HG03460 (cell line): ENCODE measurements at regions not wholly inside any gene's neighbourhood (a gene's known extent, or its start where the extent isn't known, plus 50 kb on each side); places are given as distances from the start of the nearest gene placed in this dataset.
A peak's percentile ranks its signal among the peaks of the same experiment; 100 is the strongest.

Experiments
- ATAC-seq: cut with Tn5 transposase; IDR thresholded peaks from one replicate; pipeline ENCODE4 v1.9.1; 2021; ENCODE audit not compliant: unreplicated experiment

- no peak for ATAC-seq
These were observed 84.3 kb upstream of the PRDM11 start for GRCh38 chr11:45062115-45062514.

DNA sequence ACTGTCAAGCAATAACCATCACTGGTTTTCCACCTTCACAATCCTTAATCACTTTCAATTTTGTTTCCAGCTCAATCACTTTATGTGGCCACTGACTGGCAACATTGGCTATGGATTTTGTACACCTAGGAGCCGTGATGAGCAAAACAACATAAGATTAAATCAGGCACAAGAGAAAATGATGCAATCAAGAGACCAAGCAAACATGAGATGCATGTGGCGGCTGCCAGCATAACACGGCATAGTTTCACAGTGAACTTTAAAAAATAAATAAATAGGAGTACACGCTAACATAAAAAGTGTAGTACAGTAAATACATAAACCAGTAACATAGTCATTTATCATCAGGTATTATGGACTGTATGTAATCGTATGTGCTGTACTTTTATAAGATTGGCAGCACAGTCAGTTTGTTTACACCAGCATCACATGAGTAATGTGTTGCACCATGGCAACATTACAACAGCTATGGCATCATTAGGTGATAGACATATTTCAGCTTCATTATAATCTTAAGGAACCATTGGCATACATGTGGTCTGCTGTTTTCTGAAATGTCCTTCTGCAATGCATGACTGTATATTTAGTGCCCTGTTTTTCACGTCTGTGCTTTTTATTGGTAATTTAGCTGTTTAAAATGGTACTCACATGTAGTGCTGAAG, 83.3 kb upstream of the PRDM11 start:
- ATAC-seq = no peak

- ATAC-seq = no peak
These were observed 82.8 kb upstream of the PRDM11 start for GRCh38 chr11:45063669-45064068.

DNA sequence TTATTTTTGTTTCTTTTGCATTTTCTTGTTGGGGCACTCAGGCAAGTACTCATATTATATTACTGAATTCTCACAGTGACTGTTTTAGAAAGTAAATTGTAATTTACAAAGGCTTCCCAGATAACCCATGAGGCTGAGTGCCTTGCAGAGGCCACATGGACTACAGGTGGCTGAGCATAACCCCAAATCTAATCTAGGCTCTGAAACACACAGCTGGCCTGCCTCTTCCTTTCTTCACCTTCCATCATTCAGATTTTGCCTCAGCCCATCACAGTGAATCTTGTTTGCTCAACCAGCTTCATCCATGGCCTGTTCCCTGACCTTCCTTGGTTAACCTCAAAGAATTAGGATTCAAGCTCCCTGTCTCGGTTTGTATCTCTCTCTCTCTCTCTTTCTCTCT, 78.5 kb upstream of the PRDM11 start:
- ATAC-seq = no peak

DNA sequence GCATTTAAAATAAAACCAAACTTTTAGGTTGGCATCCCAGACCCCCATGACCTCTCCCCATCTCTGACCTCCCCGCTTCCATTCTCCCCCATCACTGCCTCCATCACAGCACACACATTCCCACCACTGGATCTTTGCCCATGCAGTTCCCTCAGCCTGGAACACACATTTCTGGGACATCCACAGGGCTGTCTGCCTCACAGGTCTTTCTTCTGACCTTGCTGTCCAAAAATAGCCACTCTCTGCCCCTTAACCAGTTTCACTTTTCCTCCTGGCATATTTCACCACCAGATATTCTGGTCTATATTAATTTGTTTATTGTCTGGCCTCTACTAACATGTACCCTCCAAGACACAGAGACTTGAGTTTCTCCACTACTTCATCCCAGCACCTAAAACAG, 75.2 kb upstream of the PRDM11 start:
- ATAC-seq = no peak

GRCh38 chr11:45073685-45074141, 72.7 kb upstream of the PRDM11 start:
- no peak for ATAC-seq

- no peak for ATAC-seq
These were observed 70.9 kb upstream of the PRDM11 start for GRCh38 chr11:45075519-45075918.

- ATAC-seq = no peak
These were observed 70.5 kb upstream of the PRDM11 start for GRCh38 chr11:45075952-45076351.

- no peak for ATAC-seq
These were observed 69.7 kb upstream of the PRDM11 start for GRCh38 chr11:45076761-45077160.

DNA sequence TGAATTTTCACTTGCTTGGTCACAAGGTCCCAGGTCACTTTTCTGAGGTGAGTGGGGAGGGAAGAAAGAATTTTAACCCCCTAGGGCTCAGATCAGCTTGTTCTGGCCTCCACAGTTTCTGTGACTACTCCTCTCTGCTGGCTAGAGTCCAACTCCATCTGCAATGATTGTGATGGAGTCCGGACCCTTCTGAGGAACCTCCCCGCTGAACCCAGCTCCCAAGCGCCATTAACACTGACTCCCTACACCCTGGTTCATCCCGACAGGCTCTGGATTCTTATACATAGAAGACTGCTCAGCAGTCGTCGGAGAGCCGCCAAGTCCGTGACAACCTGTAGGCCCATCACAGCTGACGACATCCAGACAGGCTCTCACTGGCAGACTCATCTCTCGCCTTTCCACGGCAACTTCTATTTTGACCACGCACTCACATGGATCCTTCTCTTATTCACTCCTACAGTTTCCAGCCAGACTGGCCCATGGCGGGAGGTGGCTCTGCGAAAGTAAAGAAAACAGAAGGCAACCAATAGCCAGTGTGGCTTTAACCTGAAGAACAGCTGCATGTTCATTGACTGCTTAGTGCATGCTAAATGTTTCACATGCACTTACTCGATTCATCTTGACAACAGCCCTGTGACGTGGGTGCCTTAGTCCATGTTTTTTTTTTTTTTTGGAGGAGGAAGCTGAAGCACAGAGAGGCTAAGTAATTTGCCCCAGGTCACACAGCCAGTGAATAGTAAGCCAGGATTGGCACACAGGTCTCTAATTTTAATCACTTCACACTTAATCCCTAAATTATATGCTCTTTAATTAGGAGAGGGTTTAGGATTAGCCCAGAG, 68.0 kb upstream of the PRDM11 start:
- ATAC-seq = no peak

DNA sequence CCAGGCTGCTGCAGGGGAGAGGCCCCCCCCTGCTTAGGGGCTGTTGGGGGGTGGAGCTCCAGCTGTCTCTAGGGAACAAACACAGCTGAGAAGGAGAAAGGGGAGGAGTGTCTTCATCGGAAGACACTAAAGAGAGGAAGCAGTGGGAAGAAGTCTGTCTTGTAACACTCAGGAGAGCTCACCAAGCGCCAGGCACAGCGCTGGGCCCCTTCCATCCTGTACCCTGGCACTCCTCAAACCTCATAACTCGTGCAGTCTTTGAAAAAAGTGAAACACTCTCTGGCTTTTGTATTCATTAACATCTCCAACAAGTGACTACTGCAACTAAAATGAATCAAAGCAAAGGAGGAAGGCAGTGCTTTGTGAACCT, 67.4 kb upstream of the PRDM11 start:
- ATAC-seq = no peak

GRCh38 chr11:45079567-45079942, 66.9 kb upstream of the PRDM11 start:
- ATAC-seq = no peak

DNA sequence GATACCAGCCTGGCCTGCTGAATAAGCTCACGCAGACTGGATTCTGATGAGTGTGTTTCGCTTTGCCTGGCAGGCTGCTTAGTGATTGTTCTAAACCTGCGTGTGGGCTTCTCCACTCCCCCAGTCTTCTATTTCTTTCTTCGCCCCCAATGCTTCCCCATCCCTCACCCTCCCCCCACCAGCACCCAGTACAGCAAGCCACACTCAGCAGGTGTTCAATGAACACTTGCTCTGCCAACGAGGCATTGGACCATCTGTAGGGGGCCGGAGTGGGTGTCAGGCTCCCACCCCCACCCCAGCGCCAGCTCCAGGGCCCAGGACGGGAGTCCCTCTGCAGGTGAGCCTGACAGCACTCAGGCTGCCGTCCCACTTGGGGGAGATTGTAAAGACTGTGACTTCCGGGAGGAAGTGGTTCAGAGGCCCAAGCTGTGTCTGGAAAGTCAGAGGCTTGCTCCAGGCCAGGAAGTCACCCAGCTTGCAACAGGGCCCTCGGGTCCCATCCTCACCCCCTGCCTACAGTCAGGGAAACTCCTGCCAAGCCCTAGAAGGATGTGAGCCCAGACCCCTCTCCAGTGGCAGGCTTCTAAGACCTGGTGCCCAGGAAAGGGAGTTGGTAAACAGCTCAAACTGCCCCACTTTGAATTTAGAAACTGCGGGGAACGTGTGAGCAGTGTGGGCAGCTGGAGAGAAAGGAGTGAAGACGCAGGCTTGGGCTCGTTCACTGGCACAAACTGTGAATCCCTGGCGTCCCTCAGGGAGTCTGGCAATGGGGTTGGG, 66.3 kb upstream of the PRDM11 start:
- ATAC-seq = peak; percentile 76

- ATAC-seq = no peak
These were observed 63.5 kb upstream of the PRDM11 start for GRCh38 chr11:45082744-45083543.

DNA sequence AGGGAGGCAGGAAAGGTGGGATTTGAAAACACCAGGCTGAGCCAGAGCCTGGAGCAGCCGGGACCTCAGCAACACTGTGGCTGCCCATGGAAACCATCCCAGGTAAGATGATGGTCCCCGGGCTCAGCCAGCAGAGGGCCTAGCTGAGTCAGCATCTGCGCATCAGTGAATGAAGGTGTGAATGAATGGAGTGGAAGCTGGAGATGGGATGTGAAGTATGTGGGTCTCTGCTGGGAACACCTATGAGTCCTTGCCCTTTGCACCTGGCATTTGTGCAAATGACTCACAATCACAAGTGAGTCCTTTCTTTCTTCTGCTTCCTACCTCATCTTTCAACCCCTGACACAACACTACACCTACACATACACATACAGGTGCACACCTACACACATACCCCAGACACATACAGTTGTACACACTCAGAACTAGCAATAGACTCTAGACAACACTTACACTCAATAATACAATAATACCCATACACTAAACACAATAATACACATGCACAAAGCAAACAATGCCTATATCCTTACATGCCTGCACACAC, 62.8 kb upstream of the PRDM11 start:
- no peak for ATAC-seq

DNA sequence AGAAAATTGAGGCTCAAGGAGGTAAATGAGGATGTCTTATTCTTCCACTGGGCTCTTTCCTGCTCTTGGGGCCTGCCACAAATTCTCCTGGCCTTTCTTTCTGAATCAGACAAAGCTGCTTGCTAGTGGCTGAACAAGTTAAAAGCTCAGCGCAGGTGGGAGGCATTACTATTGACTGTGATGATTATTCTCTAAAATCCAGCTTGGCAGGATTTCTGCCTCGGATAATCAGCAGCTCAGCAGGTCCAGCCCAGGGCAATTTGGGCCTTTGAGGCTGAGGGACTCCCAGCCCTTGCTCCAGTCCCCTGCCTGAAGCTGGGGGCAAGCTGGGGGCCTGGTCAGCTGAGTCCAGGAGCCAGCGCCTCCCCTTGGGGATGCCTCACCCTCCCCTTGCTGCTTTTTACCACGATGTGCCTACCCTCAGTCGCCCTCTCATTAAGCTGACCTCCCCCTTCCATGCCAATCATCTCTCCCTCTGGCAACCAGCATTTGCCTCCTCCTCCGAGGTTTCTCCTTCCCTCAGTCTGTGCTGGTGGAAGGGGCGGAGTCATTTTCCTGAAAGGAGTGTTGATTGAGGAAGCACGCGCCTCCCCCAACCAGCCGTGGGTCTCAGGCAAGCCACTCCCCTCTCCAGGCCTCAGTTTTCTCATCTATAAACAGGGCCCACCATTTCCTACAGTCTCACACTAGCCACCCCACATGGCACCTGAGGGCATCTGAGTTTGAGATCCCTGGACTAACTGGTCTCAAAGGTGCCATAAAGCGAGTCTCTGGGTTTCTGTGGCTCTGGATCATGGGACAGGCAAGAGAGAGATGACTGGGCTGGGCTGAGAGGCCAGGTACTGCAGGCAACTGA, 60.6 kb upstream of the PRDM11 start:
- no peak for ATAC-seq

DNA sequence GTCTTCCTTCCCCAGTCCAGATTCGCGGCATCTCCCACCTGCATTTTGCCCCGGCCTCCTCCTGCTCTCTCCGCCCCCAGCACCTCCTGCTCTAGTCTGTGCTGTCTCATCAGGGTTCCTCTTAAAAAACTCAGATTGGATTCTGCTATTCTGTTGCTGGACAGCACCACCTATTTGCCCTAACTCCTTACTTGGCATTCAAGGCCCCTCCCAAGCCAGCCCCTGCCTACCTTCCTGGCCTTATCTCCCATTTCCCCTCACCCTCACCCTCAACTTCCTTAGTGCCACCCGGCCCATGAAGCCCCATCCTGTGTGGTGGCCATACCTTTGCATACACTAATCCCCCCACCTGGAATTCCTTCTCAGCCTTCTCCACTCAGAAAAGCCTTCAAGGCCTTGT, 59.9 kb upstream of the PRDM11 start:
- no peak for ATAC-seq

- ATAC-seq = no peak
These were observed 59.1 kb upstream of the PRDM11 start for GRCh38 chr11:45087086-45087899.

DNA sequence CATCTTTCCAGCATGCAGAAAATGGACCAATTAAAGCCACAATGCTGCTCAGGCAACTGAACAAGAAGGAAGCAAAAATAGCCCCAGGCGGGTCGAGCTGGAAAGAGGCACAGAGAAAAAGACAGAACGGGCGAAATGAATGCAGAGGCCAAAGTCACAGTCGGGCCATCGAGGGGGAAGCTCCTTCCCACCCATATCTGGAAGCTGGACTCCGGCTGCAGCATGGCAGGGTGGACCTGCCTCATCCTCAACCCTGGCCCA, 58.6 kb upstream of the PRDM11 start:
- no peak for ATAC-seq
